K562 (cell line): ENCODE measurements at regions not wholly inside any gene's neighbourhood (a gene's known extent, or its start where the extent isn't known, plus 50 kb on each side); places are given as distances from the start of the nearest gene placed in this dataset.

Experiments
- ATAC-seq: fragments of 200-7000 bp; cut with Tn5 transposase; 3 replicates; pipeline ENCODE4 v1.9.1; 2020; ENCODE audit warnings: moderate library complexity
- BruUV-seq: library from RNA; stranded (reverse); fragments of 400-500 nt; replicated peaks from 2 replicates; lab custom pipeline; 2021; lab: Mats Ljungman, UMichigan
- CTCF ChIA-PET: fragments of 300-600 bp; formaldehyde crosslinking; extraction: SDS; loops from one replicate; lab custom pipeline; 2021; ENCODE audit warnings: low intra/inter-chr PET ratio; lab: Yijun Ruan, JAX
- POLR2A ChIA-PET: fragments of 300-600, 350-650 bp; sonication (Branson Sonifier 250); formaldehyde crosslinking; extraction: SDS; loops from one replicate; lab custom pipeline; 2021; ENCODE audit warnings: antibody characterized with exemption, inconsistent platforms; lab: Yijun Ruan, JAX
- DNase-seq, 4 experiments: peaks; one replicate each; pipeline versions ENCODE4 v3.0.0 to v3.0.0-alpha.2; 2011 to 2018; ENCODE audit warnings: low spot score in 3 of 4, mixed read lengths in 3 of 4; ENCODE audit errors: extremely low read depth in 1 of 4
- FAIRE-seq: peaks from 2 replicates; lab custom pipeline; 2011; peaks lifted over from hg19 to GRCh38; lab: Jason Lieb, UNC
- H2AFZ ChIP-seq: 2 replicates; pipeline ENCODE4 v1.6.0; 2011; ENCODE audit warnings: low read depth, low read length, control low read depth, inconsistent platforms
- H3K27ac ChIP-seq: fragments of 200-600 bp; 3 replicates; pipeline ENCODE4 v1.8.0; 2011; ENCODE audit warnings: low read depth, mild to moderate bottlenecking, control low read depth, inconsistent platforms, low read length, moderate library complexity, mixed read lengths; ENCODE audit errors: extremely low read depth
- H3K27me3 ChIP-seq, 2 experiments: fragments of 300-600 bp in 1 of 2; 2 replicates in 1 of 2; 3 replicates in 1 of 2; pipeline versions ENCODE4 v1.6.0 to v1.8.0; 2011; ENCODE audit warnings: inconsistent platforms in 2 of 2, low read length in 2 of 2, mild to moderate bottlenecking in 1 of 2, mixed read lengths in 1 of 2, moderate library complexity in 1 of 2; ENCODE audit not compliant: control insufficient read depth in 2 of 2, insufficient read depth in 2 of 2
- H3K36me3 ChIP-seq: fragments of 300-600 bp; 3 replicates; pipeline ENCODE4 v1.8.0; 2011; ENCODE audit warnings: mild to moderate bottlenecking, low read length, inconsistent platforms; ENCODE audit not compliant: control insufficient read depth, insufficient read depth
- H3K4me1 ChIP-seq, 2 experiments: fragments of 200-600 bp in 1 of 2; replicated peaks in 1 of 2; 2 replicates in 1 of 2; 3 replicates in 1 of 2; pipeline versions ENCODE4 v1.5.1 to v1.8.0; 2011; ENCODE audit warnings: inconsistent platforms in 2 of 2, low read length in 2 of 2, mild to moderate bottlenecking in 1 of 2, mixed read lengths in 1 of 2, moderate library complexity in 1 of 2; ENCODE audit not compliant: control insufficient read depth in 2 of 2, insufficient read depth in 2 of 2
- H3K4me2 ChIP-seq: 2 replicates; pipeline ENCODE4 v1.6.1; 2011; ENCODE audit warnings: low read length, control low read depth, inconsistent platforms, mixed read lengths; ENCODE audit not compliant: insufficient read depth
- H3K4me3 ChIP-seq: fragments of 200-600 bp; sonication (generic), shearing (Covaris generic); 2 replicates; pipeline ENCODE4 v1.5.1; 2016; ENCODE audit warnings: control low read depth, inconsistent platforms
- H3K79me2 ChIP-seq: fragments of 200-600 bp; 3 replicates; pipeline ENCODE4 v1.8.0; 2011; ENCODE audit warnings: low read length, inconsistent platforms; ENCODE audit not compliant: control insufficient read depth, insufficient read depth
- H3K9ac ChIP-seq, 2 experiments: 2 replicates each; pipeline versions ENCODE4 v1.6.0 to v1.6.1; 2011; ENCODE audit warnings: low read depth in 2 of 2, low read length in 2 of 2, control low read depth in 1 of 2, inconsistent platforms in 1 of 2, mild to moderate bottlenecking in 1 of 2, mixed read lengths in 1 of 2; ENCODE audit not compliant: insufficient read depth in 1 of 2
- H3K9me1 ChIP-seq: one replicate; pipeline ENCODE4 v1.6.0; 2011; ENCODE audit warnings: inconsistent platforms, mild to moderate bottlenecking, low read length, moderate library complexity; ENCODE audit not compliant: control insufficient read depth, insufficient read depth
- H3K9me3 ChIP-seq: replicated peaks from 2 replicates; pipeline ENCODE4 v1.5.1; 2011; ENCODE audit warnings: low read depth, low read length, inconsistent platforms; ENCODE audit not compliant: control insufficient read depth, insufficient read depth
- H4K20me1 ChIP-seq: replicated peaks from 2 replicates; pipeline ENCODE4 v1.6.1; 2011; ENCODE audit warnings: low read length, inconsistent platforms, mixed read lengths; ENCODE audit not compliant: control insufficient read depth, insufficient read depth
- CHCHD3 ChIP-seq: fragments of 250-450 bp; sonication (Bioruptor Pico); IDR thresholded peaks from 2 replicates; pipeline ENCODE4 v2.1.2; 2022; ENCODE audit warnings: mild to moderate bottlenecking
- GTF2B ChIP-seq: IDR thresholded peaks from 2 replicates; pipeline ENCODE4 v1.6.1; 2011; ENCODE audit not compliant: insufficient read length; ENCODE audit errors: extremely low read depth
- HNRNPLL ChIP-seq: fragments of 200-400 bp; formaldehyde crosslinking; IDR thresholded peaks from 2 replicates; pipeline ENCODE4 v1.6.1; 2017; ENCODE audit warnings: low read length, low read depth, mild to moderate bottlenecking; ENCODE audit not compliant: poor library complexity, severe bottlenecking
- NELFE ChIP-seq: IDR thresholded peaks from 2 replicates; pipeline ENCODE4 v1.6.1; 2011; ENCODE audit warnings: mild to moderate bottlenecking; ENCODE audit not compliant: insufficient read depth, insufficient read length
- PKNOX1 ChIP-seq: fragments of 450-650 bp; IDR thresholded peaks from 2 replicates; pipeline ENCODE4 v1.6.1; 2016
- RAD21 ChIP-seq, 2 experiments: fragments of 250-450 bp in 1 of 2; fragments of 450-650 bp in 1 of 2; sonication (Bioruptor Pico) in 1 of 2; formaldehyde crosslinking in 1 of 2; IDR thresholded peaks in 1 of 2; conservative IDR thresholded peaks in 1 of 2; 2 replicates each; pipeline versions ENCODE4 v1.4.0 to v1.8.0; 2020 to 2022; ENCODE audit warnings: mild to moderate bottlenecking in 2 of 2, moderate library complexity in 1 of 2
- RBM17 ChIP-seq: fragments of 200-400 bp; formaldehyde crosslinking; IDR thresholded peaks from 2 replicates; pipeline ENCODE4 v1.6.1; 2017; ENCODE audit warnings: low read depth, mild to moderate bottlenecking, low read length, borderline replicate concordance
- SAFB ChIP-seq: fragments of 200-400 bp; formaldehyde crosslinking; IDR thresholded peaks from 2 replicates; pipeline ENCODE4 v1.6.1; 2017; ENCODE audit warnings: low read depth, low read length, borderline replicate concordance
- SNAPC5 ChIP-seq: fragments of 250-450 bp; sonication (Bioruptor Pico); IDR thresholded peaks from 2 replicates; pipeline ENCODE4 v1.8.0; 2021; ENCODE audit warnings: moderate library complexity, mild to moderate bottlenecking, inconsistent platforms
- ZC3H11A ChIP-seq: IDR thresholded peaks from 2 replicates; pipeline ENCODE4 v1.6.1; 2012; ENCODE audit warnings: low read depth, low read length, improper control_type of control experiment
- ZKSCAN8 ChIP-seq: fragments of 200-800 bp; sonication (Bioruptor generic); IDR thresholded peaks from 2 replicates; pipeline ENCODE4 v1.6.1; 2016; ENCODE audit warnings: missing genetic modification characterization, missing compliant biosample characterization
- ZNF785 ChIP-seq: fragments of 250-450 bp; sonication (Bioruptor Pico); IDR thresholded peaks from 2 replicates; pipeline ENCODE4 v1.4.0; 2020; ENCODE audit warnings: mild to moderate bottlenecking
- ZSCAN29 ChIP-seq: fragments of 450-650 bp; IDR thresholded peaks from 2 replicates; pipeline ENCODE4 v1.6.1; 2017
- WGBS: fragments of 100-300 bp; shearing (Covaris generic); methylation state at CpG from one replicate; pipeline ENCODE4 v1.1.6; 2016; ENCODE audit warnings: low coverage, mixed read lengths; ENCODE audit not compliant: insufficient coverage; ENCODE audit errors: missing lambda C conversion rate; 5-methylcytosine and 5-hydroxymethylcytosine counted together
- in situ Hi-C: fragments of 300-500 bp; cut with MboI; formaldehyde crosslinking; loops from 4 replicates; pipeline ENCODE4 v1.15.0; 2018; ENCODE audit warnings: inconsistent platforms, mixed read lengths
- intact Hi-C: fragments of 100-400 bp; cut with micrococcal nuclease; formaldehyde crosslinking; loops from 2 replicates; pipeline ENCODE4 v1.14.2; 2022

- TF ChIP-seq RAD21 (CRISPR knock-in tag; conservative IDR thresholded peaks at IDR 0.05 in 1 of 2, IDR thresholded peaks at IDR 0.05 in 1 of 2) = no peak
Observed at GRCh38 chr1:82446955-82447354, 646.2 kb downstream of the ADGRL2 start (continued).

GRCh38 chr1:82446236-82446635, 645.5 kb downstream of the ADGRL2 start:
- H3K36me3 ChIP-seq = no peaks in the 10 kb centered on the region
- 0 out of 2 replicates have a peak, but pooled peaks cover 2% of the 10 kb centered on the region for H3K9me3 ChIP-seq
- H3K27me3 ChIP-seq = no peaks in the 10 kb centered on the region
- no peak overlapping the region for H2AFZ ChIP-seq
- no peak overlapping the region for H3K9ac ChIP-seq
- intact Hi-C loops = no loop called here
- H3K27ac ChIP-seq = no peak overlapping the region
- ATAC-seq = no peak
- no peaks in the 10 kb centered on the region for H3K4me1 ChIP-seq
- ChIA-PET POLR2A (no interaction called here), CTCF (no interaction called here)
- 3% methylated on average over 2 of the region's 2 CpGs for WGBS
- no peaks in the 10 kb centered on the region for H3K79me2 ChIP-seq
- no peak for DNase-seq
- H3K4me2 ChIP-seq = no peak overlapping the region
- in situ Hi-C loops = no loop called here
- no peak overlapping the region for H3K4me3 ChIP-seq
- H4K20me1 ChIP-seq = no peaks in the 10 kb centered on the region
- no TSS peak for BruUV-seq
- no peaks in the 10 kb centered on the region for H3K9me1 ChIP-seq
- no peak for FAIRE-seq
- TF ChIP-seq GTF2B (no peak), ZSCAN29 (no peak), PKNOX1 (no peak), NELFE (no peak), ZC3H11A (no peak), HNRNPLL (no peak), ZNF785 (CRISPR knock-in tag) (no peak), ZKSCAN8 (CRISPR knock-in tag) (no peak), SNAPC5 (CRISPR knock-in tag) (no peak), RBM17 (no peak), SAFB (no peak), CHCHD3 (CRISPR knock-in tag) (no peak)
